ENCODE measurements at regions not wholly inside any gene's neighbourhood (a gene's known extent, or its start where the extent isn't known, plus 50 kb on each side); places are given as distances from the start of the nearest gene placed in this dataset.
"Not testable (repeated sequence)": the region's sequence is repeated elsewhere in the genome, so short reads cannot be mapped to it uniquely, and the experiment has no call there.

DNA sequence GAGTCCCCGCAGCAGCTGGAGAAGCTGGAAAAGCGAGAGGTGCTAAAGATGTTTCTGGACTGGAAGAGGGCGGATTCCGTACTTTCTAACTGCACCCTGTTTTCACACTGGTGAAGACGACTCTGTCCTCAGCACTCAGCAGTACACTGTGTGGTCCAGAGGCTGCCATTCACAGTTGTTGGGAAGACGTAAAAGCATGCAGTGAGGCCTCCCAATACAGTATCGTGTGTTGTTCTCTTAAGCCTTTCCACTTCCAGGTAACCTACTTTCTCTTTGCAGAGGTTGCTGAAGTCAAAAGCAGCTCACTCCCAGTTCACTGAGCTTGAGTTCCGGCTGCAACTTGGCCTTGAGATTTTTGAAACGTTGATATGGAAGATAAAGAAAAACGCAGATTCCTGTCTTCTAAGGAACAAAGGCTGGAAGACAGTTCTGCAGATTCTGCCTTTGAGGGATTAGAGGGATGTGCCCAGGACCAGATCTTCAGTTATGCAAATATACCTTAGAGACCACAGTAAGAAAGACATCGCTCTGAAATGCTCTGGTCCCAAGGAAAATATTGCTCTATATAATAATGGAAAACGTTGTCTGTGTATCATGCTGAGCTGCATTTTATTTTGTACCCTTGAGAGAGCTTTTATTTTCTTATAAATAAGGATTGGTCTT is 540.9 kb downstream of the TRIML1 start:
- no peak for DNase-seq

DNA sequence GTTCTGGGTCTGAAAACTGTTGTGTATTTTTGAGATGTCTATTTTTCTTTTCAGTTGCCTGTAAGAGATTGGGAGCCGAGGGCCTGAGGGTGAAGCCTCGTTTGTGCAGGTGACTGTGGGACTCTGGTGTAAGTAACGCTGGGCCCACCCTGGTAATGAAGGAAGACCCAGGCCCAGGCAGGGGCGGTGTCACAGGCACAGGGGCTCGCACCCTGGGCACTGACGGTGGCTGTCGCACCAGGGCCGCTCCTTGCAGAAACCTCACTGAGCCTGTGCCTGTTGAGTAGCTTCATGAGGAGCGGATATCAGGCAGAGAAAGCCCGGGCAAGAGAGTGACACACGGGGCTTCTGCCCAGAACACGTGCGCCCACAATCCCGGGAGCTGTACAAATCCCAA is 541.4 kb downstream of the TRIML1 start:
- no peak for DNase-seq

DNA sequence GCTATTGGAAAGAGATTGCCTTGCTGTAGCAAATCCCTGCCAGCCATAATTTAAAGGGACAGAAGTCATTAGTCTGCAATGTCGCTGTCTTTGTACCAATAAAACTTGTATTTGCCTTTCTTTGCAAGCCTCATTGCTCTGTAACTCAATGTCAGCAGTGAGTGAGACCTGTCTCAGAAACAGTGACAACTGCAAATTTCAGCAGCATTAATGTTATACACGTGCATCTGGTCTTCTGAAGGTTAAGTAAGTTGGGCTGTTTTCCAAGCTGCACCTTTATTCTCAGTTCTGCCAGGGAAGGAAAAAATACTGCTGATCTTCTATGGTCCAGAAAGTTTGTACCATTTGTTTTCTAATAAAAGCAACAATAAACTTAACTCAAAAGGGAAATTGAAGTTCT is 543.1 kb downstream of the TRIML1 start:
- no peak for DNase-seq

DNA sequence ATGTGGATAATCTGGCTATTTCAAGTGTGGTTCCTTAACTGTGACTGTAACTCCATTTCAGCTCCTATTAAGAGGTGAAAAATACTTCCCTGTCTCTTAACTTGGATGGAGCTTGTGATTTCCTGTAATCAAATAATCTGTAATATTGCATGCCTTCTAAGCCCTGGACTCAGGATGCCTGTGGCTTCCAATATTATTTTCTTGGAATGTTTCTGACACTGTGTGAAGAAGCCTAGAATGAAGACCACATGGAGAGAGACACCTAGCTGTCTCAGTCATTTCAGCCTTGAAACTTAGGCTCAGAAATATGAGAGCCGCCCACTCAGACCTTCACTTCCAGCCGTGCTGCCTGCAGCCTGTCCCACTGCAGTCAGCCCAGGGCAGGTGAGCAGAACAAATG is 544.3 kb downstream of the TRIML1 start:
- DNase-seq: no peak

DNA sequence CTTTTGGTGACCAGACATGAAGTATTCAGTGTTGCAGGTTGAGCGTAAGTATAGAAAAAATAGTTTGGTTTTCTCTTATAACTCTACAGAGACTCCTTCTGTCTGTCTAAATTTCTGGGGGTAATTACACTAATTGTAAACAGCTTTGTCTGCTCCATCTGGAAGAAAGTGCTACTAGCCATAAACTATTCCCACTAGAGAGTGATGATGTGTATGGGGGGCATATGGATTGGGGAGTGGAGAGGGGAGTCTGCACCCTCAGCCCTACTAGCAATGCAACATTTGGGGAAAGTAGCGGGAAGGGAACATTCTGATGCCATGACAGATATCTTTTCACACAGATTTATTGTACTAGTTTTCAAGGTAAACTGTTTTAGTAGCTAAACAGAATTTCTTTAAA is 549.7 kb downstream of the TRIML1 start:
- DNase-seq: no peak

DNA sequence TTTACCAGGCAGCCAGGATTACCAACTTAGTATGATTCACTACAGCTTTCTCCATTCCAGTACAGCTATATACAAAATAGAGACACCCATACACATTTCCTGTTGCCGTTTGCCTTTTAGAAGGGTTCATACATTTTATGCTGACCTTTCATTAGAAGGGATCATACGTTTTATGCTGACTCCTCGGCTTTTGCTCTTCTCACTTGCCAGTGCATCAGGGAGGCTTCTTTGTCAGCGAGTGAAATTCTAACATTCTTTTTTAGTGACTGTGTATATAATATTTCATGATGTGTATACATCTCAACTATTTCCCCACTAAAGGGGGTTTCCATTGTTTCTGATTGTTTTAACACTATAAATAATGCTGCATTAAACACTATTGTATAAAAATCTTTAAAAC is 552.6 kb downstream of the TRIML1 start:
- no peak for DNase-seq

DNA sequence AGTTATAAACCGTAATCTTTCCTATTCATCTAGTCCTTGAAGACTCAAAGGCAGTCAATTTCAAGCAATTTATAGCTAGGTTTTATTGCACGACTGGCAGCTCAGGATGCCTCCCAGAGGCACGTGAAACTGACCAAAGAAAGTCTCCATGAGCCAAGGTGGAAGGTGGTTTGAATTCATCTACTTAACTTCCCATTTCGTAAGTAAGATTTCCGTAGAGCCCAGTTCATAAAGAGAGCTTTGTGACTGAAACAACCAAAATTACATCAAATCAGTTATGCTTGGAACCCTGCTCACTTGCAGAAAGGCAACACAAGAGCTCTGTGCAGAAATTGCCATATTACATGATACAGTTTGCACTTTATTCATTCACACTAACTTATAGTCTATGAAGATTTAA is 556.0 kb downstream of the TRIML1 start:
- no peak for DNase-seq

DNA sequence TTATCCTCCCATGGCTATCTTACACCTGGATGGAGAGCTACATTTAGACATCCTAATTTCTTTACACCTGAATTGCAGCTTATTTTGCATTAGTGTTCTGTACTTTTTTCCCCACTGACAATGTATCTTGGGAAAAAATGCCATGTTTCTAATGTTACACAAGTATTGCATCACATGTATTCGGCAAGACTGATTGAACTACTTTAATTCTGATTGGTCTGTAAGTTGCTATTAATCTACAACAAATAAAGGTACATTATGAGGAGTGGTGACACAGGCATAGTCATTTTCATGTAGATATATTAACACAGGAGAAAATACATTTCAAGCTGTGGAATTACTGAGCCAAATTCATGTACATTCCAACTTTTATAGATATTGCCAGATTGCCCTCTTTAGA is 558.0 kb downstream of the TRIML1 start:
- no peak for DNase-seq

DNA sequence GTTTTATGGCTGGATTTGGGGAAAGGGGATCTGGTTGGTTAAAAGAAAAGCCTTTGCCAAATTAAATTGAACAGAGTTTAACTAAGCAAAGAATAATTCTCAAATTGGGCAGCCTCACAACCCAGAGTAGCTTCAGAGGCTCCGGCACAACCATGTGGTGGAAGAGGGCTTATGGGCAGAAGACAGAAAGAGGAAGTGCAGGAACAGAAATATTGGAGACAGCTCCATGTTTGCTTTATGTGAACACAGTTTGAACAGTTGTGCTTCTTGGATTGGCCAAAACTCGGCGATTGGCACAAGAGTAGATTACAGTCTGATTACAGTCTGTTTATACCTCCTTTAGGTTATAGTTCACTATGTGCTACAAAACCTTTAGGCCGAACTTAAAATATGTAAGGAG is 562.7 kb downstream of the TRIML1 start:
- no peak for DNase-seq

DNA sequence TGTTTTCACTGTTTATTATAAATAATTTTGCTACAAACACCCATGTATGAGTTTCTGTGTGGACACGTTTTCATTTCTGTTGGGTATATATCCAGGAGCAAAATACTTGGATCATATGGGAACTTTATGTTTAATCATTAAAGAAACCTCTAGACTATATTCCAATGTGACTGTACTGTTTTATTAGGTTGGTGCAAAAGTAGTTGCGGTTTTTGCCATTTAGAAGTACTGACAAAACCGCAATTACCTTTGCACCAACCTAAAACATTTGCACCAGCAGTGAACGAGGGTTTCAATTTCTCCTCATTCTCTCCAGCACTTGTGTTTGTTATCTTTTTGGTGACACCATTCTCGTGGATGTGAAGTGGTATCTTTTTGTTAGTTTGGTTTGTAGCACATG is 565.0 kb downstream of the TRIML1 start:
- DNase-seq: no peak

DNA sequence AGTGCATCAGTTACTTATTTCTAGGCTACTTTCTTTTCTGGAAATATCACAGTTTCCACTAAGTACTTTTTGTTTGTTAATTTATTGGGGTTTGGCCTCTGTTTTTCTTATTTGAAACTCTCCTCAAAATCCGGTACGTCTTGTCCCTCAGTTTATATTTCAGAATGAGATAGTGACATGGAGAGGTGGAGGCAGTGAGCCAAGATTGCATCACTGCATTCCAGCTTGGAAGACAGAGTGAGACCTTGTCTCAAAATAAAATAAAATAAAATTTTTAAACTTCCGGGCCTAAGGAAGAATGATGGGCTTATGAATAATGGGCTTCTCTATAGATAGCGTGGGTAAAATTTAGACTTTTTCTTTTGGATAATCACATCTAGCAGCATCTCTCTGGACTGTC is 567.8 kb downstream of the TRIML1 start:
- no peak for DNase-seq

DNA sequence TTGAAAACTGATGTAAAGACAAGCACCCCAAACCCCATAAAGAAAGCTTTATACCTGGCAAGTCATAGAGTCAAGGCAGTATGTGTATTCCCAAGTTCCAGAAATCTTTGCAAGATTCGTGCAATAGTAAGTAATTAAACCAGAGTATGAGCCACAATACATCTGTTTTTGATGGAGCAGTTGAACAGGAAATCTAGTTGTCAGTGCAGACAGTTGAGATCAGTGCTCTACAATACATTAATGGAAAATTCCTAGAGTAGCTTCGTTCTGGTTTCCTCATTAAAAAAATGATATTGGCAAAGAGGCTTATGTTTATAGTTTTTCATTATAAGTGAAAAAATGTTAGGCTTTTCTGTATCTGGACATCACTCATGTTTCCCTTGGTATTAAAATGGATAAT is 575.3 kb downstream of the TRIML1 start:
- no peak for DNase-seq

DNA sequence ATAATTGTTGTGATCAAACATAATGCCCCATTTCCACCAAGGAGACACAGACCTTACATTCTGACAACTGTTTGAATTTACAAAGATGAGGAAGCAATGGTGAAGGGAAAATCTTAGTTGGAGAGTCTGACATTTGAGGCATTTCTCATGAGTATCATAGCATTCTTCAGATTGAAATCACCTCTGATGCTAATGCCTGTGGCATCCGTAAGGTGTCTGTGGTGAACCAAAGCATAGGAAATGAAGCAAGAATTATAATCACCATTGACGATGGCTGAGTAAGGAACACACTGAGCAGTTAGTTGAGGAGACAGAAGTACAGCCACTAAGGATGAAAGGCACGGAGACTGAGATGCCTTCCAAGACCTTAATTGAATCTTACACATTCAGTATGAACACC is 575.7 kb downstream of the TRIML1 start:
- DNase-seq: no peak

DNA sequence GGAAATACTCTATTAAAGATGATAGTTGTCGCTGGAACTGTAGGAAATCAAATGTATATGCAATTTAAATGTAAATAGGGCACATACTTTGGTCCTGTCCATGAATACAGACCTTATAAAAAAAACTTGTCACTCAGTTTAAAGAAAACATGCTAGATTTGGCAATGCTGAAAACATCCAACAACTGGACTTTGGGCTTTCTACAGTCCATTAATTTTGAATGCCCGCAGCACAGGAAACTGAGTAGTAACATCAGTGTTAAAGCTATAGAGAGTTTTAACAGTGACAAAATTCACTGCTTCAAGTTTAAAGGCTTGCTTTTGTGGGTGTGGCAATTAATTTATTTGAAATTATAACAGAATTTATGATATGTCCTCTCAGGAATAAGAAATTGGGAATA is 578.4 kb downstream of the TRIML1 start:
- DNase-seq: no peak

DNA sequence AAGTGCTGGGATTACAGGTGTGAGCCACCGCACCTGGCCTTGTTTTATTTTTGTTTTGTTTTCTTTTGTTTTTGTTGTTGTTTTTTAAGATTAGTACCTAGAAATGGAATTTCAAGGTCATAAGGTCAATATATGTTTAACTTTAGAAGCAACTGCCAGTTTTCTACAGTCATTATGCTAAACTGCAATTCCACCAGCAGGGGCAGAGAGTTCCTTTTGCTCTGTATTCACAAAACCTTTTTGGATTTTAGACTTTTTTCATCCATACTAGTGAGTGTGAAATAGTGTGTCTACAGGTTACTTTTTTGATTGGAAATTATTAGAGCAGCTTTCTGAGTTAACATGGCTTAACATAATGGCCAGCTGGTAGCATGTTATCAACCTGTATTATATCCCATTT is 580.6 kb downstream of the TRIML1 start:
- no peak for DNase-seq

DNA sequence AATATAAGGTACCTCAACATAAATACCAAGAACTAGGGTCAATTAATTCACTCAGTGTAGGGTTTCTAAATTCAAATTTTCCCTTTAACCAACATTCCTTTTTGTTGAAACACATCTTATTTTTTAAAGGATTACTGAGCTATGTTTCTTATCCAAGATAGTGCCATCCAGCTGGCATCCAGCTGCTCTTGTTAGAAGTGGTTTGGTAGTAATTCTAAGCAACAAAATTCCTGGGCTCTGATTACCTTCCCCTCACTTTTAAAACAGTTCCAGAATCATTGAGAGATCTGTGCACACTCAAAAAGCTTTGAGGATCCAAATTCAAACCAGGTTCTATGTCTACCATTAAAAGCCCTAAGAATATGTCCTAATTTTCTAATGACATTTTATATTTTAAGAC is 583.7 kb downstream of the TRIML1 start:
- no peak for DNase-seq

DNA sequence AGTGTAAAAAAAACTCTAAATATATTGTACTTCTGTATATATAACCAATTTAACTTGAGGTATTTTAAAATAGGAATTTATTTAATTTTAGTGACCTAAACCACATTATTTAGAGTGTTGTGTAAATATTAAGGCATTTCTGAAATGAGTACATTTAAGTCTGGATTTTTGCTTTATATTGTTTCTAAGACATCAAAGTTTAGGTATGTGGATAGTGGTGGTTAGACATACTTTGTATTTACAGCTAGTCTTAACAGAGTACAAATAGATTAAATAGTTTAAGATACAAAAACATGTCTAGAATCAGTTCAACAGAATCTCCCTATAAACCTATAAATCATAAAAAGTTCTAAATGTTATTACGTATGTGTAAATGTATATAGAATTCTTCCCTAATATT is 588.5 kb downstream of the TRIML1 start:
- no peak for DNase-seq

DNA sequence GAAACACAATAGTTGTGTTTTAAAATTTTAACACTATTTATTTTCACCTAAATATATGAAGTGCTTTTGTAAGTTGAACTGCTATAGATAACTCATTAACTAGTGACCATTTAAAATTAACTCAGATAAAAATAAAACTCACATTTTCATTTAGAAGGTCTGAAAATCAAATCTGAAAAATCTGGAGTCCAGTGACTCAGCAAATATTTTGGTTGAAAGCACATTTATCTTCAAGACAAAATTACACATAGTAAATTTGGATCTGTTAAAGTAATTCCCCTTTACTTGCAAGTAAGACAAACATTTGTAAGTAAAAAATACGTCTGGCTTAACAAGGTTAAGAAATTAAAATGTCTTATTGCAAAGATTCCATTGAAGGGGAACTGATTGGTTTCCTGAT is 589.1 kb downstream of the TRIML1 start:
- DNase-seq: no peak

DNA sequence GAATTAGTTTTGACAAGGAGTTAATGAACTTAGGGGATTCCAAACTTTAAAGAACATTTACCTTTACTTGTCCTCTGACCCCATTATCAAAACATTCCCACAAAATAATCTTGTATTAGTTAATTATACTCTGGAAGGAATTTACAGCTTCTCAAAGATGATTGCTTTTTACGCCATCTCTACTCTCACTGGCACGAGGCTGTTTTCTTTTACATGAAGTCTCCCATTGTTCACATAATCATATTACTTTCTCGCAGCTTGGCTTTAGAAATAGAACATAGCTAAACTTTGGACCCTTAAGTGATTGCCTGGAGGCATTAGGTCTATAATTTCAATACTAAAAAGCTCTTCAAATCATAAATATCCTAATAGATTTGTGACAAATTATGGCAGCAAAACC is 592.9 kb downstream of the TRIML1 start:
- DNase-seq: no peak

DNA sequence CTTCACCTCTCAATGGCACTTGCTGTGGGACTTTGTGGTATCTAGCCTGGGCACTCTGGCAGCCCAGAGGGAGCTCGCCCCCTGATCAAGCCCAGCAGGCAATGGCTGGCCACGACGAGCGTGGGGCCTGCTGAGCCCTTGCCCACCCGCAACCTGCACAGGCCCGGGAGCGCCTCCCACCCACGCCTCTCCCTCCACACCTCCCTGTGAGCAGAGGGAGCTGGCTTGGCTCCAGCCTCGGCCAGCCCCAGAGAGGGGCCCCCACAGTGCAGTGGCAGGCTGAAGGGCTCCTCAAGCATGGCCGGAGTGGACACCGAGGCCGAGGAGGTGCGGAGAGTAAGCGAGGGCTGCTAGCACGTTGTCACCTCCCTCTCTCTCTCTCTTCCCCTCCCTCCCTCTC is 595.8 kb downstream of the TRIML1 start:
- DNase-seq: no peak

DNA sequence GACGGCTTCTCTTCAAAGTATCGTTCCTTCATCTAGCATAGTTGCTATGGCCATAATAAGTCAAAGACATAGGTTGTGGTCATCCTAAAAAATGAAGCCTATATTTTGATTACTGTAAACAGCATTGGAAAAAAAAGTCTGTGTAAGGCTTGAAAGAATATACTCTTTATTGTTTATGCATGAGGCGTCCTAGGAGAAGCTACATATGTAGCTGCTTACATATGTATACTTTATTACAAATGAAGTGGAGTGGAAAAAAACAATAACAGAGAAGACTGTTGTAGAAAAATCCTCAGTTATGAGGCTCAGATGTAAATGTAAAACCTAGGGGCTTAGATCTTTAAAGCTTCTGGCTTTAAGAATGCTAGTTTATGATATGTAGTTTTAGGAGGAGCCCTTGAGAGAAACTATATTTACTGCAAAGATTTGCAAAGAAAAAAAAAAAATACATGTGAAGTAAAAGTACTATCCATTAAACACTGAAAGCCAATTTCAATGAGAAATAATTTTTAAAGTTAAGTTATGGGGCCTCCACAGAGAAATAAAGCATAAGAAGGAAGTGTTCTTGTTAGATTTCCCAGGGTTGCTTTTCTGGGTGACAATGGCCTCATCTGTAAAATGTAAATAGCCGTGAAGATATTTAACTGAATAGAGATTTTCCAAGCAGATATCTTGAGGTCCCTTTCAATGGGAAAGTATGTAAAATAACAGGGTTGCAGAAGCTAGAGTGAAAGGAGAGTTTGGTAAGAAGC is 598.2 kb downstream of the TRIML1 start:
- DNase-seq: no peak

DNA sequence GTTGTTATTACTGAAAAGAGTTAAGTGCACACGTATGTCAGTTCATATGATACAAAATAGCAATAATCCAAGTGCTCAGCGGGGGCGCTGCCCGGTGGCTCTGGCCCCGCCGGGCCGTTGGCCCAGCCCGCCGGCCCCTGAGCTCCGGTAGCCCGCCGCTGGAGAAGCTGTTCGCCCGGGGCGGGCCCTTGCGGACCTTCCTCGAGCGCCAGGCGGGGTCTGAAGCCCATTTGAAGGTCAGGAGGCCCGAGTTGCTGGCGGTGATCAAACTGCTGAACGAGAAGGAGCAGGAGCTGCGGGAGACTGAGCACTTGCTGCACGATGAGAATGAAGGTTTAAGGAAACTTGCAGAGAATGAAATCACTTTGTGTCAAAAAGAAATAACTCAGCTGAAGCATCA is 599.0 kb downstream of the TRIML1 start:
- not testable (repeated sequence) for DNase-seq

DNA sequence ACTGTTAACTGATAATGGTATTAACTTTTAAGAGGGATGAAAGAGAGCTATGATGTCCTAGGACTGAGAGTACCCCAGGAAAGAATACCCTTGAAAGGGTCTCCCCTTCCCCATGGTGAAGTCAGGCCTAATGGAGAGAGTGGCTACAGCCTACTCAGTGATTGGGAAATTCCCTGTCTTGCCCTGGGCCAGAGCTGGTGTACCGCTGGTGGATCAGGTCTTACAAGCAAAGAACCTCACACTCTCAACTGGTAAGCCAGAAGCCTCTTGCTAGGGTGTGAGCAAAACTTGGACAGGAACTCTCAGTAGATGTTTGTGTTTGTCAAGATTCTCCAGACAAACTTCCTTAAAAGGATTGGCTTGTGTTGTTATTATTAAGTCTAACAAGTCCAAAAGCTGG is 600.9 kb downstream of the TRIML1 start:
- DNase-seq: not testable (repeated sequence)

DNA sequence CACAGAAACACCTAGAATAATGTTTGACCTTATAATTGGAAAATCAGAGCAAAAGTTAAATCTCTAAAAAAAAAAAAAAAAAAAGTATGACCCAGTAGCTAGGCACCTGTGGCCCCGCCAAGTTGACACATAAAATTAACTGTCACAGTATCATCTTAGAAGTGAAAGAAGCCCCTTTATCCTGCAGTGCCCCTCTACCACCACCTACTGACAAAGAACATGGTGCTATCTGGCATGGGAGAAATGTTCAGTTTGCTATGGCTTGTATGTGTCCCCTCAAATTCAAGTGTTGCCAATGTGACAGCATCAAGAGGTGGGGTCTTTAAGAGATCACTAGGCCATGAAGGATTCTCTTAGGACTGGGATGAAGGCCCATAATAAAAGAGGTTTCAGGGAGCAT is 601.5 kb downstream of the TRIML1 start:
- DNase-seq: not testable (repeated sequence)
